Calu3 (cell line): ENCODE measurements at regions not wholly inside any gene's neighbourhood (a gene's known extent, or its start where the extent isn't known, plus 50 kb on each side); places are given as distances from the start of the nearest gene placed in this dataset.

Experiments
- BruUV-seq: library from RNA; stranded (reverse); fragments of 400-500 nt; replicated peaks from 2 replicates; lab custom pipeline; 2021; lab: Mats Ljungman, UMichigan
- CTCF ChIA-PET: fragments of 300-600 bp; sonication (Branson Sonifier 250); formaldehyde crosslinking; loops from one replicate; lab custom pipeline; 2022; ENCODE audit warnings: antibody characterized with exemption; lab: Charles Lee
- DNase-seq: peaks from one replicate; pipeline ENCODE4 v3.0.0; 2022
- H3K27ac Mint-ChIP-seq: one replicate; pipeline ENCODE4 v1.8.0; 2022; ENCODE audit warnings: mixed read lengths; ENCODE audit not compliant: unreplicated experiment
- H3K27me3 Mint-ChIP-seq: one replicate; pipeline ENCODE4 v1.8.0; 2022; ENCODE audit warnings: mixed read lengths; ENCODE audit not compliant: unreplicated experiment
- H3K36me3 Mint-ChIP-seq: one replicate; pipeline ENCODE4 v1.8.0; 2022; ENCODE audit warnings: mild to moderate bottlenecking, moderate library complexity, mixed read lengths; ENCODE audit not compliant: insufficient read depth, unreplicated experiment
- H3K4me1 Mint-ChIP-seq: one replicate; pipeline ENCODE4 v1.8.0; 2022; ENCODE audit warnings: mild to moderate bottlenecking, low read depth, mixed read lengths; ENCODE audit not compliant: unreplicated experiment
- H3K4me3 Mint-ChIP-seq: one replicate; pipeline ENCODE4 v1.8.0; 2022; ENCODE audit warnings: mild to moderate bottlenecking, low read depth, moderate library complexity, mixed read lengths; ENCODE audit not compliant: unreplicated experiment
- H3K9me3 Mint-ChIP-seq: one replicate; pipeline ENCODE4 v1.8.0; 2022; ENCODE audit warnings: low read depth, mixed read lengths; ENCODE audit not compliant: unreplicated experiment
- CTCF ChIP-seq: fragments of 200-600 bp; IDR thresholded peaks from one replicate; pipeline ENCODE4 v1.8.0; 2022; ENCODE audit warnings: antibody characterized with exemption; ENCODE audit not compliant: unreplicated experiment
- intact Hi-C: fragments of 100-400 bp; cut with micrococcal nuclease; formaldehyde crosslinking; loops from one replicate; pipeline ENCODE4 v1.10.0; 2022; ENCODE audit not compliant: unreplicated experiment

GRCh38 chr14:28083389-28083788, 683.2 kb upstream of the FOXG1 start:
- BruUV-seq: no TSS peak
- no peak for DNase-seq

GRCh38 chr14:28088125-28088524, 678.5 kb upstream of the FOXG1 start:
- Mint-ChIP-seq H3K36me3 (no peaks in the 10 kb centered on the region), H3K4me3 (no peak overlapping the region), H3K4me1 (no peaks in the 10 kb centered on the region), H3K27me3 (no peaks in the 10 kb centered on the region), H3K9me3 (no peaks in the 10 kb centered on the region), H3K27ac (no peak overlapping the region)
- no TSS peak for BruUV-seq
- CTCF ChIA-PET: no interaction called here
- TF ChIP-seq CTCF: no peak
- DNase-seq: no peak
- intact Hi-C loops: no loop called here

More at GRCh38 chr14:28083389-28083788, 683.2 kb upstream of the FOXG1 start:
- Mint-ChIP-seq H3K27ac (no peak overlapping the region), H3K36me3 (no peaks in the 10 kb centered on the region), H3K4me1 (no peaks in the 10 kb centered on the region), H3K4me3 (no peak overlapping the region), H3K9me3 (no peaks in the 10 kb centered on the region), H3K27me3 (no peaks in the 10 kb centered on the region)
- CTCF ChIA-PET: no interaction called here
- intact Hi-C loops: no loop called here
- no peak for TF ChIP-seq CTCF

GRCh38 chr14:28097585-28097984, 669.0 kb upstream of the FOXG1 start:
- CTCF ChIA-PET: no interaction called here
- BruUV-seq: no TSS peak
- Mint-ChIP-seq H3K4me3 (no peak overlapping the region), H3K36me3 (no peaks in the 10 kb centered on the region), H3K27me3 (no peaks in the 10 kb centered on the region), H3K9me3 (no peaks in the 10 kb centered on the region), H3K4me1 (no peaks in the 10 kb centered on the region), H3K27ac (no peak overlapping the region)
- intact Hi-C loops: no loop called here
- TF ChIP-seq CTCF: no peak
- no peak for DNase-seq

- TF ChIP-seq CTCF: no peak
- intact Hi-C loops: no loop called here
- Mint-ChIP-seq H3K4me1 (no peaks in the 10 kb centered on the region), H3K27me3 (no peaks in the 10 kb centered on the region), H3K9me3 (no peaks in the 10 kb centered on the region), H3K4me3 (no peak overlapping the region), H3K36me3 (no peaks in the 10 kb centered on the region), H3K27ac (no peak overlapping the region)
- no peak for DNase-seq
- BruUV-seq: no TSS peak
- CTCF ChIA-PET: no interaction called here
Measured at GRCh38 chr14:28098856-28099255, 667.7 kb upstream of the FOXG1 start.
